SK-N-SH treated with all-trans-retinoic acid at 6 μM for 48 hours (cell line): ENCODE measurements at regions not wholly inside any gene's neighbourhood (a gene's known extent, or its start where the extent isn't known, plus 50 kb on each side); places are given as distances from the start of the nearest gene placed in this dataset.

Experiments
- ATAC-seq: fragments of 200-7000 bp; cut with Tn5 transposase; 3 replicates; pipeline ENCODE4 v1.9.1; 2020; ENCODE audit warnings: mild to moderate bottlenecking, moderate library complexity
- ARNTL ChIP-seq: fragments of 450-650 bp; formaldehyde crosslinking; IDR thresholded peaks from 2 replicates; pipeline ENCODE4 v1.5.0; 2020; ENCODE audit warnings: low read depth, mild to moderate bottlenecking, moderate library complexity, borderline replicate concordance
- BACH2 ChIP-seq: fragments of 250-450 bp; sonication (Bioruptor Pico); IDR thresholded peaks from 2 replicates; pipeline ENCODE4 v1.9.0; 2021; ENCODE audit warnings: mild to moderate bottlenecking, borderline replicate concordance
- CSDC2 ChIP-seq: fragments of 250-450 bp; sonication (Bioruptor Pico); IDR thresholded peaks from 2 replicates; pipeline ENCODE4 v1.5.0; 2020; ENCODE audit warnings: mild to moderate bottlenecking, moderate library complexity
- GLIS3 ChIP-seq: fragments of 250-450 bp; sonication (Bioruptor Pico); IDR thresholded peaks from 2 replicates; pipeline ENCODE4 v1.5.0; 2020; ENCODE audit warnings: mild to moderate bottlenecking, moderate library complexity
- OSR1 ChIP-seq: fragments of 250-450 bp; sonication (Bioruptor Pico); IDR thresholded peaks from 2 replicates; pipeline ENCODE4 v1.8.0; 2022; ENCODE audit warnings: moderate library complexity, mild to moderate bottlenecking, inconsistent platforms
- TCF4 ChIP-seq: fragments of 250-450 bp; sonication (Bioruptor Pico); IDR thresholded peaks from 2 replicates; pipeline ENCODE4 v1.8.0; 2021; ENCODE audit warnings: mild to moderate bottlenecking, moderate library complexity, borderline replicate concordance
- TOX ChIP-seq: fragments of 250-450 bp; sonication (Bioruptor Pico); IDR thresholded peaks from 2 replicates; pipeline ENCODE4 v1.8.0; 2021; ENCODE audit warnings: mild to moderate bottlenecking, moderate library complexity, borderline replicate concordance
- ZC3H10 ChIP-seq: fragments of 250-450 bp; sonication (Bioruptor Pico); IDR thresholded peaks from 2 replicates; pipeline ENCODE4 v1.5.1; 2021; ENCODE audit warnings: mild to moderate bottlenecking, moderate library complexity
- ZFP3 ChIP-seq: fragments of 250-450 bp; sonication (Bioruptor Pico); IDR thresholded peaks from 2 replicates; pipeline ENCODE4 v1.5.0; 2020; ENCODE audit warnings: mild to moderate bottlenecking, moderate library complexity
- ZFP30 ChIP-seq: fragments of 450-650 bp; formaldehyde crosslinking; IDR thresholded peaks from 2 replicates; pipeline ENCODE4 v1.5.0; 2022; ENCODE audit warnings: mild to moderate bottlenecking, moderate library complexity
- ZNF565 ChIP-seq: fragments of 450-650 bp; formaldehyde crosslinking; conservative IDR thresholded peaks from 2 replicates; pipeline ENCODE4 v1.5.0; 2020; ENCODE audit warnings: low read depth, mild to moderate bottlenecking, moderate library complexity
- ZNF70 ChIP-seq: fragments of 450-650 bp; formaldehyde crosslinking; IDR thresholded peaks from 2 replicates; pipeline ENCODE4 v1.5.0; 2020; ENCODE audit warnings: mild to moderate bottlenecking, moderate library complexity
- ZNF8 ChIP-seq: fragments of 450-650 bp; formaldehyde crosslinking; IDR thresholded peaks from 2 replicates; pipeline ENCODE4 v1.5.0; 2020; ENCODE audit warnings: mild to moderate bottlenecking, moderate library complexity
- TF ChIP-seq, protein P1 (sequence below): fragments of 250-450 bp; sonication (Bioruptor Pico); IDR thresholded peaks from 2 replicates; pipeline ENCODE4 v1.5.1; 2020; ENCODE audit warnings: low read depth, mild to moderate bottlenecking, moderate library complexity
- TF ChIP-seq, protein P2 (sequence below): fragments of 250-450 bp; sonication (Bioruptor Pico); IDR thresholded peaks from 2 replicates; pipeline ENCODE4 v1.5.1; 2021; ENCODE audit warnings: mild to moderate bottlenecking, moderate library complexity
- TF ChIP-seq, protein P3 (sequence below): fragments of 250-450 bp; sonication (Bioruptor Pico); IDR thresholded peaks from 2 replicates; pipeline ENCODE4 v1.8.0; 2021; ENCODE audit warnings: low read depth, mild to moderate bottlenecking, moderate library complexity, borderline replicate concordance
- TF ChIP-seq, protein P4 (sequence below): fragments of 250-450 bp; sonication (Bioruptor Pico); IDR thresholded peaks from 2 replicates; pipeline ENCODE4 v1.5.0; 2020; ENCODE audit warnings: mild to moderate bottlenecking, moderate library complexity

DNA sequence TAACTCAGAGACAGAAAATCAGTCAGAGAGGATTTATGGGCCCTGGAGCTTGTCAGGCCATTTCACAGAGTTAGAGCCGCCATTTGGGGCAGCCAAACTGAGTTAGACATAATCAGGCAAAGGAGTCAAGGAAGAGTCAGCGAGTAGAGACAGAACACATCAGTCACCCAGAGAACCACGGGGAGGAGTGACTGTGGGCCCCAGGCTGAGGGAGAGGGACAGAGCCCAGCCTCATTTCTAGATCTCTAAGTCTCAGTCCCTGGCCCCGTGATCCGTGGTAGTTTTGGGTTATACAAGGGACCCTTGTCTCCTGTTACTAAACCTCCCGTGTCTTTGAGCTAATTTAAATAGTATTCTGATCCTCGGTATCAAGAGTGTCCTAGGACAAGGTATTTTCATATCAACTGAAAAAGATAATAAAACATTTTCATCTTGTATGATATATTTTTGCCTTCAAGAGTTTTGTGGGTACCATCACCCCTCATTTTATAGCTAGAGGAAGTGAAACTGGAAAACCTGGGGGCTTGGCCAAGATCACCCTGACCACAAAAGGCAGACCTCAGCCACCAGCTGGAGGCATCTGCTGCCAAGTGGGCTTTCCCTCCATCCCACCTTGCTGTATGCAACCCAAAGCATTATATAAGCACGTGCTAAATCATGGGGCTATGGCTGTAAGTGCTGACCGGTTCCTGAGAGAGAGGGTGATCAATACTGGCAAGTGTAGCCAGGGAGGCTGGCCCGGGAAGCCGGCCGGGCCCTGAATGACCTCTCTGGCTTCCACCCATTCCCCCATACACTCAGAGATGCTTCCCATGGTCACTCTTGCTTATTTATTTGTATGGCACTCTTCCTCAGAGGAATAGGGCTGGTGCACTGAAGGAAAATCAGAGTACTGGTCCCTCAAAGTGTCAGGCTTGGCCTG, 204.1 kb downstream of the BCOR start:
- TF ChIP-seq GLIS3 (CRISPR knock-in tag), result no peak
- TF ChIP-seq, protein P1, sequence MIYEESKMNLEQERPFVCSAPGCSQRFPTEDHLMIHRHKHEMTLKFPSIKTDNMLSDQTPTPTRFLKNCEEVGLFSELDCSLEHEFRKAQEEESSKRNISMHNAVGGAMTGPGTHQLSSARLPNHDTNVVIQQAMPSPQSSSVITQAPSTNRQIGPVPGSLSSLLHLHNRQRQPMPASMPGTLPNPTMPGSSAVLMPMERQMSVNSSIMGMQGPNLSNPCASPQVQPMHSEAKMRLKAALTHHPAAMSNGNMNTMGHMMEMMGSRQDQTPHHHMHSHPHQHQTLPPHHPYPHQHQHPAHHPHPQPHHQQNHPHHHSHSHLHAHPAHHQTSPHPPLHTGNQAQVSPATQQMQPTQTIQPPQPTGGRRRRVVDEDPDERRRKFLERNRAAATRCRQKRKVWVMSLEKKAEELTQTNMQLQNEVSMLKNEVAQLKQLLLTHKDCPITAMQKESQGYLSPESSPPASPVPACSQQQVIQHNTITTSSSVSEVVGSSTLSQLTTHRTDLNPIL (CRISPR knock-in tag), result no peak
- no peak for TF ChIP-seq OSR1 (CRISPR knock-in tag)
- TF ChIP-seq TCF4, result no peak

DNA sequence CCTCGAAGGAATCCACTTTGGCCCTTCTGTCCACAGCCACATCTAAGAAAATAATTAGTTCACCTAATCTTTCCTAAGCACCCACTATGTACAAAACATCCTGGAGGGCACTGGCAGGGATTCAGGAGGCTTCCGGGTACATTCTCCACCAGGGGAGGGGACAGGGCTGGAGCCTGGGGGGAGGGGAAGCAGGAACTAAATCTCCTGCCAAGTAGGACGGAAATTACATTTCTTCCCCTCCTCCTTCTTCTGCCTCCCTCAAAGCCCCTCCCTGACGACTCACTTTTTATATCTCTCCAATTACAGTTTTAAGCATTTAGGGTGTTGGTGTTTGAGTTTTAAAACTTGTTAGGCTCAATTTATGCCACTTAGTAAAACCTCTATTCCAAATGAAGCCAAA, 203.1 kb downstream of the BCOR start:
- no peak for ATAC-seq
- TF ChIP-seq, protein P2, sequence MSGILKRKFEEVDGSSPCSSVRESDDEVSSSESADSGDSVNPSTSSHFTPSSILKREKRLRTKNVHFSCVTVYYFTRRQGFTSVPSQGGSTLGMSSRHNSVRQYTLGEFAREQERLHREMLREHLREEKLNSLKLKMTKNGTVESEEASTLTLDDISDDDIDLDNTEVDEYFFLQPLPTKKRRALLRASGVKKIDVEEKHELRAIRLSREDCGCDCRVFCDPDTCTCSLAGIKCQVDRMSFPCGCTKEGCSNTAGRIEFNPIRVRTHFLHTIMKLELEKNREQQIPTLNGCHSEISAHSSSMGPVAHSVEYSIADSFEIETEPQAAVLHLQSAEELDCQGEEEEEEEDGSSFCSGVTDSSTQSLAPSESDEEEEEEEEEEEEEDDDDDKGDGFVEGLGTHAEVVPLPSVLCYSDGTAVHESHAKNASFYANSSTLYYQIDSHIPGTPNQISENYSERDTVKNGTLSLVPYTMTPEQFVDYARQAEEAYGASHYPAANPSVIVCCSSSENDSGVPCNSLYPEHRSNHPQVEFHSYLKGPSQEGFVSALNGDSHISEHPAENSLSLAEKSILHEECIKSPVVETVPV (CRISPR knock-in tag), result no peak
- TF ChIP-seq GLIS3 (CRISPR knock-in tag) (no peak), TOX (CRISPR knock-in tag) (no peak), CSDC2 (no peak), ZFP30 (CRISPR knock-in tag) (no peak), ZC3H10 (CRISPR knock-in tag) (no peak), ZNF70 (CRISPR knock-in tag) (no peak), TCF4 (no peak), ZNF8 (CRISPR knock-in tag) (no peak)
- TF ChIP-seq, protein P3, sequence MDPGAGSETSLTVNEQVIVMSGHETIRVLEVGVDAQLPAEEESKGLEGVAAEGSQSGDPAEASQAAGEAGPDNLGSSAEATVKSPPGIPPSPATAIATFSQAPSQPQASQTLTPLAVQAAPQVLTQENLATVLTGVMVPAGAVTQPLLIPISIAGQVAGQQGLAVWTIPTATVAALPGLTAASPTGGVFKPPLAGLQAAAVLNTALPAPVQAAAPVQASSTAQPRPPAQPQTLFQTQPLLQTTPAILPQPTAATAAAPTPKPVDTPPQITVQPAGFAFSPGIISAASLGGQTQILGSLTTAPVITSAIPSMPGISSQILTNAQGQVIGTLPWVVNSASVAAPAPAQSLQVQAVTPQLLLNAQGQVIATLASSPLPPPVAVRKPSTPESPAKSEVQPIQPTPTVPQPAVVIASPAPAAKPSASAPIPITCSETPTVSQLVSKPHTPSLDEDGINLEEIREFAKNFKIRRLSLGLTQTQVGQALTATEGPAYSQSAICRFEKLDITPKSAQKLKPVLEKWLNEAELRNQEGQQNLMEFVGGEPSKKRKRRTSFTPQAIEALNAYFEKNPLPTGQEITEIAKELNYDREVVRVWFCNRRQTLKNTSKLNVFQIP, result no peak
- TF ChIP-seq, protein P1 (CRISPR knock-in tag), result no peak
- TF ChIP-seq, protein P4, sequence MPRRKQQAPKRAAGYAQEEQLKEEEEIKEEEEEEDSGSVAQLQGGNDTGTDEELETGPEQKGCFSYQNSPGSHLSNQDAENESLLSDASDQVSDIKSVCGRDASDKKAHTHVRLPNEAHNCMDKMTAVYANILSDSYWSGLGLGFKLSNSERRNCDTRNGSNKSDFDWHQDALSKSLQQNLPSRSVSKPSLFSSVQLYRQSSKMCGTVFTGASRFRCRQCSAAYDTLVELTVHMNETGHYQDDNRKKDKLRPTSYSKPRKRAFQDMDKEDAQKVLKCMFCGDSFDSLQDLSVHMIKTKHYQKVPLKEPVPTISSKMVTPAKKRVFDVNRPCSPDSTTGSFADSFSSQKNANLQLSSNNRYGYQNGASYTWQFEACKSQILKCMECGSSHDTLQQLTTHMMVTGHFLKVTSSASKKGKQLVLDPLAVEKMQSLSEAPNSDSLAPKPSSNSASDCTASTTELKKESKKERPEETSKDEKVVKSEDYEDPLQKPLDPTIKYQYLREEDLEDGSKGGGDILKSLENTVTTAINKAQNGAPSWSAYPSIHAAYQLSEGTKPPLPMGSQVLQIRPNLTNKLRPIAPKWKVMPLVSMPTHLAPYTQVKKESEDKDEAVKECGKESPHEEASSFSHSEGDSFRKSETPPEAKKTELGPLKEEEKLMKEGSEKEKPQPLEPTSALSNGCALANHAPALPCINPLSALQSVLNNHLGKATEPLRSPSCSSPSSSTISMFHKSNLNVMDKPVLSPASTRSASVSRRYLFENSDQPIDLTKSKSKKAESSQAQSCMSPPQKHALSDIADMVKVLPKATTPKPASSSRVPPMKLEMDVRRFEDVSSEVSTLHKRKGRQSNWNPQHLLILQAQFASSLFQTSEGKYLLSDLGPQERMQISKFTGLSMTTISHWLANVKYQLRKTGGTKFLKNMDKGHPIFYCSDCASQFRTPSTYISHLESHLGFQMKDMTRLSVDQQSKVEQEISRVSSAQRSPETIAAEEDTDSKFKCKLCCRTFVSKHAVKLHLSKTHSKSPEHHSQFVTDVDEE (CRISPR knock-in tag), result no peak
- TF ChIP-seq, all 23 proteins: peak for 0

More for the DNA sequence above, 204.1 kb downstream of the BCOR start:
- ATAC-seq, result no peak

DNA sequence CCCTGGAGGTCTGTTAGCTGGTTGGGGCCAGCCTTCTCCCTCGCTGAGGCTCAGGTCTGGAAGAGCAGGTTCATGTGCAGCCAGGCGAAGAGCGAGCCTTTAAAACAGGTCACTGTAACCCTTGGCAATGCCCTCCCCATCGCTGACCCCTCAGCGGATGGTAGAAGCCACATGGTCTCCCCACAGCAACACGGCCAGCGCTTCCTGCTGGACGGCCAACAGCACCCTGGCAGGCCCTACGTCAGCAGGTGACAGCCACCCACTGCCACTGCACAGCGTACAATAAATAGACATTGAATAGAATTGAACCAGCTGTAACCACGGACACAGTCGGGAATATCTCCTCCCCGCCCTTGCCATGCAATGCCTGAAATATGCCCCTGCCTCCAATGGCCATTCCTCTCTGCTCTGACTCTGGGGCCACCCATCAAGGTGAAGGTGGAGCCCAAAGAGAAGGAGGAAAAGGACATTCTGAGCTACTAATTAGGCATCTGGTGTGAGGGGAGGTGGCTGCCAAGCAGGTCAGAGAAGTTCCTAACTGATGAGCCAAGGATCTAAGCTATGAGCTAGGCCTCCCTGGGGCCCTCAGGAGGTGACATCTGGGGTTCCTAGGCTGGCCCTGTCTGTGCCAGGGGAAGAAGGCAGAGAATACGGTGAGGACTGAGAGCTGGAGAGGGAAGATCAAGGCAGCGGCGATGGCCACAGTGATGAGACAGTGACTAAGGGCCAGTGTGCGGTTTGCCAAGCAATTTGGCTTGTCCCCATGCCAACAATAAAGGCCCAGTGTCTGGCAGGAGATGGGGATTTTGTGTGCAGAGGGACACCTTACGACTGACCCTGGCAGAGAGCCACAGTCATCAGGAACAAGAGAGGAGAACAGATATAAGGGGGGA, 202.3 kb downstream of the BCOR start:
- TF ChIP-seq TCF4 (no peak), BACH2 (CRISPR knock-in tag) (no peak)
- ATAC-seq, result peak; percentile 9; the same call in 1 of the 3 replicates

DNA sequence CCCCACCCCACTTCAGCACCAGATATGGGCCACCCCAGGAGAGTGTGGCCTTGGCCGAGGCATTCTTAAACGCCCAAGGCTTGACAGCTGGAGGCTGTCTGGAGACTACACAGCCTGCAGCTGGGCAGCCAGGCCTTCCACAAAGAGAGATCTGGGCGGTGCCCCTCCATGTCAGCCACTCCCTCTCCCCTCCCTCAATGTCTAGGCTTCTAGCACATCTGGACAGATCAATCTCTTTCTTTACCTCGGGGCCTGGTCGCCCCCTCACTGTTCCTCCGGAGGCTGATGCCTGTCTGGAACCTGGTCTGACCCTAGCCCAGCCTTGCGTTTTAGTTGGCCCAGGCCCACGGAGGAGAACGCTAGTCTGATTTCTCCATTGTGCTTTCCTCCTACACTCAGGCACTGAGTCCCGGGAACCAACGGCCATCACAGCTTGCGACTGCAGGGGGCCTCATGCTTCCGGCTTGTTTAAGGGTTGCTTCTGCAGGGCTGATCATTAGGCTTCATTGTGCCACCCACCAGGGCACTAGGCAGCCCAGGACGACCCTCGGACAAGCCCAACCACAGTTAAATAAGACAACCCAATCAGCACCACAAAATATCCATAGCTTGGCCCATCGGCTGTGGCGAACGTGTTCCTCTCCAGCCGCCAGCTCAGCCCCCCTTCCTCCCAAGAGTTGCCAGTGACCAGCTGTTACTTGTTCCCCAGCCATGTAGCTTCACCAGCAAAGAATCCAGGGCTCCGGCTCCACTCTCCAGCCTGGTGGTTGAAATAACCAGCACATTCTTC, 200.6 kb downstream of the BCOR start:
- ATAC-seq, result peak; percentile 91
- TF ChIP-seq GLIS3 (CRISPR knock-in tag) (no peak), CSDC2 (no peak), ZFP3 (CRISPR knock-in tag) (no peak), ZNF70 (CRISPR knock-in tag) (no peak), ZNF565 (CRISPR knock-in tag) (no peak), TCF4 (no peak), TOX (CRISPR knock-in tag) (no peak), BACH2 (CRISPR knock-in tag) (no peak), ARNTL (CRISPR knock-in tag) (no peak), OSR1 (CRISPR knock-in tag) (no peak), ZC3H10 (CRISPR knock-in tag) (no peak), ZFP30 (CRISPR knock-in tag) (no peak)
- TF ChIP-seq, protein P1 (CRISPR knock-in tag), result no peak
- TF ChIP-seq, protein P3, result no peak
